ENCODE measurements at regions not wholly inside any gene's neighbourhood (a gene's known extent, or its start where the extent isn't known, plus 50 kb on each side); places are given as distances from the start of the nearest gene placed in this dataset.

DNA sequence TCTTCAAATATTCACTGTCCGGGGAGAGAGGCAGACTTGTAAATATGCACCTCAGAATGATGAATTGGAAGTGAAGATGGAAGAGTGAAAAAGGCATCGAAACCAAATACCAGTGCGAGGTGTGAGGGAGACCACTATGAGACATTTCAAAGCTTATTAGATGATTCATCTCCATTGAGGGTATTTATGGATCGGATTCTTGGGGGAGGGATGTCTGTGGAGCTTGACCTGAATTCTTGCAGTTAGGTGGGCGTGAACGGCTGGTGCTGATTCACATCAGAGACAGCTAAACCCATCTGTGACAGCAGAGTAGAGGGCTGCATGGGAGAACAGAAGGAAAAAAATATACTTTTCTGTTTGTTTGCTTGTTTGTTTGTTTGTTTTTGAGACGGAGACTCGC, 677.2 kb downstream of the AACS start:
- no peak for DNase-seq
- Histone ChIP-seq H3K27ac (no peak overlapping the region), H3K4me1 (replicated peaks in 1 of 2) (no peaks in the 10 kb centered on the region), H3K4me3 (no peak overlapping the region), H3K27me3 (no peaks in the 10 kb centered on the region), H3K9me3 (replicated peaks in 1 of 3) (no peaks in the 10 kb centered on the region), H3K36me3 (replicated peaks in 1 of 2) (no peaks in the 10 kb centered on the region)
- WGBS, 4 donors, result 71 to 74% (median 74%) methylated on average over 8 of the region's 8 CpGs
- intact Hi-C loops (cut with DNase I), result no loop called here
- TF ChIP-seq POLR2A (IDR thresholded peaks at IDR 0.05), result no peak
- TF ChIP-seq, protein P1, sequence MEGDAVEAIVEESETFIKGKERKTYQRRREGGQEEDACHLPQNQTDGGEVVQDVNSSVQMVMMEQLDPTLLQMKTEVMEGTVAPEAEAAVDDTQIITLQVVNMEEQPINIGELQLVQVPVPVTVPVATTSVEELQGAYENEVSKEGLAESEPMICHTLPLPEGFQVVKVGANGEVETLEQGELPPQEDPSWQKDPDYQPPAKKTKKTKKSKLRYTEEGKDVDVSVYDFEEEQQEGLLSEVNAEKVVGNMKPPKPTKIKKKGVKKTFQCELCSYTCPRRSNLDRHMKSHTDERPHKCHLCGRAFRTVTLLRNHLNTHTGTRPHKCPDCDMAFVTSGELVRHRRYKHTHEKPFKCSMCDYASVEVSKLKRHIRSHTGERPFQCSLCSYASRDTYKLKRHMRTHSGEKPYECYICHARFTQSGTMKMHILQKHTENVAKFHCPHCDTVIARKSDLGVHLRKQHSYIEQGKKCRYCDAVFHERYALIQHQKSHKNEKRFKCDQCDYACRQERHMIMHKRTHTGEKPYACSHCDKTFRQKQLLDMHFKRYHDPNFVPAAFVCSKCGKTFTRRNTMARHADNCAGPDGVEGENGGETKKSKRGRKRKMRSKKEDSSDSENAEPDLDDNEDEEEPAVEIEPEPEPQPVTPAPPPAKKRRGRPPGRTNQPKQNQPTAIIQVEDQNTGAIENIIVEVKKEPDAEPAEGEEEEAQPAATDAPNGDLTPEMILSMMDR (IDR thresholded peaks at IDR 0.05), result no peak

DNA sequence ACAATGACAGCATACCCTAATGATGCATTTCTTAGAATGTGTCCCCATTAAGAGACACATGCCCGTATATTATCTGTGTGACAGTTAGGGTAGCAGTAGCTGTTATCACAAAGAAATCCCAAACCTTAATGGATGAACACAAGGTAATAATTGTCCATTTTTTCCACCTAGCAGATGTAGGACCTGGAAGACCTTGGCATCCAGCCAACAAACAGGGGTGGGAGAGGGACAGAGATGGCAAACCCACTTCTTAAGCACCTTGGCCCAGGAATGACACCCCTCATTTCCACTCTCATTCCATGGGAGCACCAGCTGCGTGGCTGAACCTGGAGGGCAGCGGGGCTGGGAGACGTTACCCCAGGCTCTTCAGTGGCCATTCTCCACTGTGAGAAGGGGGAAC, 679.0 kb downstream of the AACS start:
- no peaks in the 10 kb centered on the region for H3K36me3 ChIP-seq (replicated peaks in 1 of 2)
- no peaks in the 10 kb centered on the region for H3K9me3 ChIP-seq (replicated peaks in 1 of 3)
- H3K4me1 ChIP-seq (replicated peaks in 1 of 2), result no peaks in the 10 kb centered on the region
- intact Hi-C loops (cut with DNase I), result no loop called here
- no peaks in the 10 kb centered on the region for H3K27me3 ChIP-seq
- DNase-seq, result no peak
- TF ChIP-seq, protein P1 (IDR thresholded peaks at IDR 0.05), result no peak
- TF ChIP-seq POLR2A (IDR thresholded peaks at IDR 0.05), result no peak
- no peak overlapping the region for H3K4me3 ChIP-seq
- no peak overlapping the region for H3K27ac ChIP-seq
- 86 to 97% (median 87%) methylated on average over 4 of the region's 4 CpGs for WGBS, 4 donors

DNA sequence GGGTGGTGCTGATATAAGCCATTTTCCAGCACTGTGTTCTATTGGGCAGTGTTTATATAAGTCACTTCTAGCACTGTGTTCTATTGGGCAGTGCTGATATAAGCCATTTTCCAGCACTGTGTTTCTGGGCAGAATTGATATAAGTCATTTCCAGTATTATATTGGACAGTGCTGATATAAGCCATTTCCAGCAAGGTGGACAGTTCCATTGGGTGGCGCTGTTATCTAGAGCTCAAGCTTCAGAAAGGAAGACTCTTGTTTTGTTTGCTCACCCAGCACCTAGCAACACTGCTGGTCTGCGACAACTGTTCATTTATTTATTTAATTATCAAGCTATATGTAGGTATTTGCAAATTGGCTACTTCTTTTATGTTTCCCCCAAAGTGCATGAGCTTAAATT, 690.3 kb downstream of the AACS start:
- H3K9me3 ChIP-seq (replicated peaks in 1 of 3), result no peaks in the 10 kb centered on the region
- DNase-seq, result no peak
- H3K4me3 ChIP-seq, result no peak overlapping the region
- WGBS, 4 donors, result 41 to 66% (median 54%) methylated on average over 2 of the region's 2 CpGs
- intact Hi-C loops (cut with DNase I), result no loop called here
- no peak overlapping the region for H3K27ac ChIP-seq
- no peaks in the 10 kb centered on the region for H3K27me3 ChIP-seq
- TF ChIP-seq, protein P1 (IDR thresholded peaks at IDR 0.05), result no peak
- H3K36me3 ChIP-seq (replicated peaks in 1 of 2), result no peaks in the 10 kb centered on the region
- H3K4me1 ChIP-seq (replicated peaks in 1 of 2), result no peaks in the 10 kb centered on the region

DNA sequence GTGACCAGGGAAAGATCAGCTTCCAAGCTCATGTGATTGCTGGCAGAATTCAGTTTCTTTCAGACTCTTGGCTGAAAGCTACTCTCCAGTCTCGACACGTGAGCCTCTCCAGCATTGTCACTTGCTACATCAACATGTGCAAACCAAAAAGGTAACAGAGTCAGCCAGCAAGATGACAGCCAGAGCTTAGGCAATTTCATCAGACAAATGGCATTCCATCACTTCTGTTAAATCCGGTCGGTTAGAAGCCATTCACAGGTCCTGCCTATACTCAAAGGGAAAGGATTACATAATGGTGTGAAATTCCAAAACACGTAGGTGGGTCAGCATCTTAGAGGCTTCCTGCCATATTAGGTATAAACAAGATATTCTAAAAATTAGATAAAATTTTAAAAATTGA, 700.9 kb downstream of the AACS start:
- no peaks in the 10 kb centered on the region for H3K9me3 ChIP-seq (replicated peaks in 1 of 3)
- H3K27me3 ChIP-seq, result no peaks in the 10 kb centered on the region
- DNase-seq, result no peak
- intact Hi-C loops (cut with DNase I), result no loop called here
- no peaks in the 10 kb centered on the region for H3K4me1 ChIP-seq (replicated peaks in 1 of 2)
- TF ChIP-seq, protein P1 (IDR thresholded peaks at IDR 0.05), result no peak
- TF ChIP-seq POLR2A (IDR thresholded peaks at IDR 0.05), result no peak
- no peaks in the 10 kb centered on the region for H3K36me3 ChIP-seq (replicated peaks in 1 of 2)
- no peak overlapping the region for H3K27ac ChIP-seq
- WGBS, 4 donors, result 33 to 50% (median 36%) methylated on average over 5 of the region's 5 CpGs
- no peak overlapping the region for H3K4me3 ChIP-seq

All from adrenal gland (tissue), 9 donors.